ENCODE measurements at regions not wholly inside any gene's neighbourhood (a gene's known extent, or its start where the extent isn't known, plus 50 kb on each side); places are given as distances from the start of the nearest gene placed in this dataset.
"Not testable (repeated sequence)": the region's sequence is repeated elsewhere in the genome, so short reads cannot be mapped to it uniquely, and the experiment has no call there.

- no peak for DNase-seq
Observed at GRCh38 chr11:19625438-19625837, 87.2 kb upstream of the NAV2 start.

- no peak for DNase-seq
Observed at GRCh38 chr11:19617696-19618523, 94.7 kb upstream of the NAV2 start.

- no peak for DNase-seq
Observed at GRCh38 chr11:19615341-19616183, 97.1 kb upstream of the NAV2 start.

- no peak for DNase-seq
Observed at GRCh38 chr11:19614370-19614940, 98.2 kb upstream of the NAV2 start.

GRCh38 chr11:19612025-19612424 lies 100.6 kb upstream of the NAV2 start:
- DNase-seq = not testable (repeated sequence)

- no peak for DNase-seq
Observed at GRCh38 chr11:19607656-19608360, 104.8 kb upstream of the NAV2 start.

- DNase-seq = no peak
Observed at GRCh38 chr11:19606856-19607655, 105.6 kb upstream of the NAV2 start.

GRCh38 chr11:19605520-19606371 lies 106.9 kb upstream of the NAV2 start:
- DNase-seq = no peak

- no peak for DNase-seq
Observed at GRCh38 chr11:19604679-19605375, 107.8 kb upstream of the NAV2 start.

GRCh38 chr11:19603771-19604170 lies 108.9 kb upstream of the NAV2 start:
- no peak for DNase-seq

- DNase-seq = no peak
Observed at GRCh38 chr11:19602891-19603290, 109.7 kb upstream of the NAV2 start.

- DNase-seq = no peak
Observed at GRCh38 chr11:19602406-19602805, 110.2 kb upstream of the NAV2 start.

- no peak for DNase-seq
Observed at GRCh38 chr11:19601235-19601634, 111.4 kb upstream of the NAV2 start.

- no peak for DNase-seq
Observed at GRCh38 chr11:19599681-19600080, 113.0 kb upstream of the NAV2 start.

GRCh38 chr11:19598876-19599486 lies 113.7 kb upstream of the NAV2 start:
- no peak for DNase-seq

- DNase-seq = no peak
Observed at GRCh38 chr11:19598456-19598855, 114.2 kb upstream of the NAV2 start.

- no peak for DNase-seq
Observed at GRCh38 chr11:19597876-19598275, 114.8 kb upstream of the NAV2 start.

GRCh38 chr11:19597206-19597605 lies 115.4 kb upstream of the NAV2 start:
- DNase-seq = no peak

- no peak for DNase-seq
Observed at GRCh38 chr11:19595840-19596751, 116.5 kb upstream of the NAV2 start.

All from CD4-positive, alpha-beta T cell treated with Interleukin-15 for 1 hour (primary cell).